ENCODE measurements at regions not wholly inside any gene's neighbourhood (a gene's known extent, or its start where the extent isn't known, plus 50 kb on each side); places are given as distances from the start of the nearest gene placed in this dataset.

GRCh38 chr2:199100326-199101110, 357.2 kb downstream of the SATB2 start:
- ChIA-PET POLR2A (no interaction called here), CTCF (no interaction called here)
- DNase-seq (ENCODE audit: low spot score) (no peak), ATAC-seq (no peak)
- H3K9me3 Mint-ChIP-seq, result no peaks in the 10 kb centered on the region
- no peaks in the 10 kb centered on the region for H3K36me3 Mint-ChIP-seq
- peaks cover 7% of the 10 kb centered on the region for H3K4me1 Mint-ChIP-seq
- H3K27me3 Mint-ChIP-seq (ENCODE audit: low read depth), result no peaks in the 10 kb centered on the region
- H3K4me3 Mint-ChIP-seq, result no peak overlapping the region
- TF ChIP-seq FOXJ3 (CRISPR knock-in tag; IDR thresholded peaks at IDR 0.05; ENCODE audit: borderline replicate concordance) (no peak), ETV6 (CRISPR knock-in tag; IDR thresholded peaks at IDR 0.05) (no peak)
- no peak overlapping the region for H3K27ac Mint-ChIP-seq

GRCh38 chr2:199092419-199092818, 365.3 kb downstream of the SATB2 start:
- TF ChIP-seq ELF4 (CRISPR knock-in tag; IDR thresholded peaks at IDR 0.05; ENCODE audit: low read depth) (no peak), FOXJ3 (CRISPR knock-in tag; IDR thresholded peaks at IDR 0.05; ENCODE audit: borderline replicate concordance) (no peak), ZNF423 (CRISPR knock-in tag; IDR thresholded peaks at IDR 0.05) (no peak), RELA (CRISPR knock-in tag; IDR thresholded peaks at IDR 0.05; ENCODE audit: borderline replicate concordance) (no peak), GTF2I (CRISPR knock-in tag; conservative IDR thresholded peaks at IDR 0.05) (no peak), ZNF317 (CRISPR knock-in tag; IDR thresholded peaks at IDR 0.05; ENCODE audit: borderline replicate concordance, low read depth) (no peak), ZNF232 (CRISPR knock-in tag; IDR thresholded peaks at IDR 0.05) (no peak), ZBTB21 (CRISPR knock-in tag; IDR thresholded peaks at IDR 0.05; ENCODE audit: borderline replicate concordance) (no peak), TCF7 (CRISPR knock-in tag; IDR thresholded peaks at IDR 0.05; ENCODE audit: low read depth) (no peak), ZNF219 (CRISPR knock-in tag; IDR thresholded peaks at IDR 0.05; ENCODE audit: borderline replicate concordance) (no peak), ZNF121 (CRISPR knock-in tag; IDR thresholded peaks at IDR 0.05) (no peak), EMX1 (CRISPR knock-in tag; IDR thresholded peaks at IDR 0.05) (no peak)
- TF ChIP-seq, protein P1, sequence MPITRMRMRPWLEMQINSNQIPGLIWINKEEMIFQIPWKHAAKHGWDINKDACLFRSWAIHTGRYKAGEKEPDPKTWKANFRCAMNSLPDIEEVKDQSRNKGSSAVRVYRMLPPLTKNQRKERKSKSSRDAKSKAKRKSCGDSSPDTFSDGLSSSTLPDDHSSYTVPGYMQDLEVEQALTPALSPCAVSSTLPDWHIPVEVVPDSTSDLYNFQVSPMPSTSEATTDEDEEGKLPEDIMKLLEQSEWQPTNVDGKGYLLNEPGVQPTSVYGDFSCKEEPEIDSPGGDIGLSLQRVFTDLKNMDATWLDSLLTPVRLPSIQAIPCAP (CRISPR knock-in tag; IDR thresholded peaks at IDR 0.05), result no peak
- TF ChIP-seq, protein P2, sequence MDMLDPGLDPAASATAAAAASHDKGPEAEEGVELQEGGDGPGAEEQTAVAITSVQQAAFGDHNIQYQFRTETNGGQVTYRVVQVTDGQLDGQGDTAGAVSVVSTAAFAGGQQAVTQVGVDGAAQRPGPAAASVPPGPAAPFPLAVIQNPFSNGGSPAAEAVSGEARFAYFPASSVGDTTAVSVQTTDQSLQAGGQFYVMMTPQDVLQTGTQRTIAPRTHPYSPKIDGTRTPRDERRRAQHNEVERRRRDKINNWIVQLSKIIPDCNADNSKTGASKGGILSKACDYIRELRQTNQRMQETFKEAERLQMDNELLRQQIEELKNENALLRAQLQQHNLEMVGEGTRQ (CRISPR knock-in tag; IDR thresholded peaks at IDR 0.05), result no peak
- Mint-ChIP-seq H3K36me3 (no peaks in the 10 kb centered on the region), H3K9me3 (0 out of 2 replicates have a peak, but pooled peaks cover 2% of the 10 kb centered on the region), H3K27ac (no peak overlapping the region), H3K4me1 (peaks cover 16% of the 10 kb centered on the region), H3K4me3 (no peak overlapping the region), H3K27me3 (ENCODE audit: low read depth) (no peaks in the 10 kb centered on the region)
- ChIA-PET POLR2A (no interaction called here), CTCF (interaction anchor here (1.0 kb wide), 1 partner anchor 396 kb away, joined by 3 read pairs; no protein-coding TSS in a partner anchor)
- no peak for DNase-seq (ENCODE audit: low spot score)
- ATAC-seq, result peak; percentile 34

DNA sequence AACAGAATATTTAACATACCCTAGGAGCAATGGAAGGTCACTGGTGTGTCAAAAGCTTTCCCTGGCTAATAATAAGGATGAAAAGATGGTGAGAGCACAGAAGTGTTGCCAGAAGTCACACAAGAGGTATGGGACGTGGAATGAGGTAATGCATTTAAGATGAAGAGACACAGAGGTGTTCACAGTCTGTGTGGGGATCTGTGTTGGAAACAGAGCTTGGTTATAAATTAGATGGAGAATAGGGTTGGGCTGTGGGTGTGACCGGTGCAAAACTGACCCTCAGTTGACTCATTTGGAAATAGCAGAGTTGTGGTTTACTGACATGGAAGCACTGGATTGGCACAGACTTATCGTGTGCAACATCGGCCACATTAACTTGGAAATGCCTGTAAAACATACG, 372.5 kb downstream of the SATB2 start:
- ATAC-seq, result no peak
- ChIA-PET CTCF (no interaction called here), POLR2A (no interaction called here)
- TF ChIP-seq E2F5 (CRISPR knock-in tag; IDR thresholded peaks at IDR 0.05) (no peak), NR1H2 (CRISPR knock-in tag; IDR thresholded peaks at IDR 0.05) (no peak), CREB1 (CRISPR knock-in tag; IDR thresholded peaks at IDR 0.05) (no peak)
- TF ChIP-seq, protein P3, sequence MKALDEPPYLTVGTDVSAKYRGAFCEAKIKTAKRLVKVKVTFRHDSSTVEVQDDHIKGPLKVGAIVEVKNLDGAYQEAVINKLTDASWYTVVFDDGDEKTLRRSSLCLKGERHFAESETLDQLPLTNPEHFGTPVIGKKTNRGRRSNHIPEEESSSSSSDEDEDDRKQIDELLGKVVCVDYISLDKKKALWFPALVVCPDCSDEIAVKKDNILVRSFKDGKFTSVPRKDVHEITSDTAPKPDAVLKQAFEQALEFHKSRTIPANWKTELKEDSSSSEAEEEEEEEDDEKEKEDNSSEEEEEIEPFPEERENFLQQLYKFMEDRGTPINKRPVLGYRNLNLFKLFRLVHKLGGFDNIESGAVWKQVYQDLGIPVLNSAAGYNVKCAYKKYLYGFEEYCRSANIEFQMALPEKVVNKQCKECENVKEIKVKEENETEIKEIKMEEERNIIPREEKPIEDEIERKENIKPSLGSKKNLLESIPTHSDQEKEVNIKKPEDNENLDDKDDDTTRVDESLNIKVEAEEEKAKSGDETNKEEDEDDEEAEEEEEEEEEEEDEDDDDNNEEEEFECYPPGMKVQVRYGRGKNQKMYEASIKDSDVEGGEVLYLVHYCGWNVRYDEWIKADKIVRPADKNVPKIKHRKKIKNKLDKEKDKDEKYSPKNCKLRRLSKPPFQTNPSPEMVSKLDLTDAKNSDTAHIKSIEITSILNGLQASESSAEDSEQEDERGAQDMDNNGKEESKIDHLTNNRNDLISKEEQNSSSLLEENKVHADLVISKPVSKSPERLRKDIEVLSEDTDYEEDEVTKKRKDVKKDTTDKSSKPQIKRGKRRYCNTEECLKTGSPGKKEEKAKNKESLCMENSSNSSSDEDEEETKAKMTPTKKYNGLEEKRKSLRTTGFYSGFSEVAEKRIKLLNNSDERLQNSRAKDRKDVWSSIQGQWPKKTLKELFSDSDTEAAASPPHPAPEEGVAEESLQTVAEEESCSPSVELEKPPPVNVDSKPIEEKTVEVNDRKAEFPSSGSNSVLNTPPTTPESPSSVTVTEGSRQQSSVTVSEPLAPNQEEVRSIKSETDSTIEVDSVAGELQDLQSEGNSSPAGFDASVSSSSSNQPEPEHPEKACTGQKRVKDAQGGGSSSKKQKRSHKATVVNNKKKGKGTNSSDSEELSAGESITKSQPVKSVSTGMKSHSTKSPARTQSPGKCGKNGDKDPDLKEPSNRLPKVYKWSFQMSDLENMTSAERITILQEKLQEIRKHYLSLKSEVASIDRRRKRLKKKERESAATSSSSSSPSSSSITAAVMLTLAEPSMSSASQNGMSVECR (CRISPR knock-in tag; IDR thresholded peaks at IDR 0.05; ENCODE audit: borderline replicate concordance), result no peak
- Mint-ChIP-seq H3K27ac (no peak overlapping the region), H3K4me1 (peaks cover 14% of the 10 kb centered on the region; the same call in 1 of the 2 replicates), H3K27me3 (ENCODE audit: low read depth) (no peaks in the 10 kb centered on the region), H3K9me3 (no peaks in the 10 kb centered on the region), H3K4me3 (no peak overlapping the region), H3K36me3 (no peaks in the 10 kb centered on the region)
- no peak for DNase-seq (ENCODE audit: low spot score)

All from WTC11 (cell line).